ENCODE measurements at regions not wholly inside any gene's neighbourhood (a gene's known extent, or its start where the extent isn't known, plus 50 kb on each side); places are given as distances from the start of the nearest gene placed in this dataset.
"Not testable (repeated sequence)": the region's sequence is repeated elsewhere in the genome, so short reads cannot be mapped to it uniquely, and the experiment has no call there.

- Mint-ChIP-seq H3K27ac (ENCODE audit: unreplicated experiment) (no peak overlapping the region), H3K9me3 (peaks cover 4% of the 10 kb centered on the region), H3K27me3 (ENCODE audit: low read depth) (no peaks in the 10 kb centered on the region), H3K4me1 (peaks cover 6% of the 10 kb centered on the region), H3K4me3 (no peak overlapping the region), H3K36me3 (ENCODE audit: low read depth) (no peaks in the 10 kb centered on the region)
- no peak for TF ChIP-seq CTCF (conservative IDR thresholded peaks at IDR 0.05)
- DNase-seq (ENCODE audit: low read depth, low spot score), result no peak
These were observed 196.0 kb downstream of the BTBD3 start for GRCh38 chr20:12113468-12114371.

GRCh38 chr20:12129114-12129513, 211.4 kb downstream of the BTBD3 start:
- H3K4me1 Mint-ChIP-seq; H3K27me3 Mint-ChIP-seq (ENCODE audit: low read depth); H3K36me3 Mint-ChIP-seq (ENCODE audit: low read depth); H3K9me3 Mint-ChIP-seq; DNase-seq (ENCODE audit: low read depth, low spot score); H3K4me3 Mint-ChIP-seq; H3K27ac Mint-ChIP-seq (ENCODE audit: unreplicated experiment): not testable (repeated sequence)

GRCh38 chr20:12129532-12129931, 211.8 kb downstream of the BTBD3 start:
- not testable (repeated sequence) for H3K9me3 Mint-ChIP-seq; H3K4me1 Mint-ChIP-seq; H3K27me3 Mint-ChIP-seq (ENCODE audit: low read depth); H3K27ac Mint-ChIP-seq (ENCODE audit: unreplicated experiment); H3K4me3 Mint-ChIP-seq; DNase-seq (ENCODE audit: low read depth, low spot score); H3K36me3 Mint-ChIP-seq (ENCODE audit: low read depth)

- Mint-ChIP-seq H3K4me1 (no peaks in the 10 kb centered on the region), H3K27ac (ENCODE audit: unreplicated experiment) (no peak overlapping the region), H3K36me3 (ENCODE audit: low read depth) (no peaks in the 10 kb centered on the region), H3K9me3 (peaks cover 6% of the 10 kb centered on the region), H3K4me3 (no peak overlapping the region), H3K27me3 (ENCODE audit: low read depth) (no peaks in the 10 kb centered on the region)
- TF ChIP-seq CTCF (conservative IDR thresholded peaks at IDR 0.05), result no peak
- no peak for DNase-seq (ENCODE audit: low read depth, low spot score)
These were observed 213.1 kb downstream of the BTBD3 start for GRCh38 chr20:12130781-12131180.

GRCh38 chr20:12133553-12133952, 215.9 kb downstream of the BTBD3 start:
- H3K36me3 Mint-ChIP-seq (ENCODE audit: low read depth), result peaks cover 2% of the 10 kb centered on the region
- no peak overlapping the region for H3K27ac Mint-ChIP-seq (ENCODE audit: unreplicated experiment)
- H3K27me3 Mint-ChIP-seq (ENCODE audit: low read depth), result no peaks in the 10 kb centered on the region
- H3K9me3 Mint-ChIP-seq, result peaks cover 11% of the 10 kb centered on the region
- no peaks in the 10 kb centered on the region for H3K4me1 Mint-ChIP-seq
- no peak overlapping the region for H3K4me3 Mint-ChIP-seq
- no peak for TF ChIP-seq CTCF (conservative IDR thresholded peaks at IDR 0.05)
- no peak for DNase-seq (ENCODE audit: low read depth, low spot score)

GRCh38 chr20:12145951-12146350, 228.3 kb downstream of the BTBD3 start:
- H3K4me1 Mint-ChIP-seq; H3K36me3 Mint-ChIP-seq (ENCODE audit: low read depth); H3K27ac Mint-ChIP-seq (ENCODE audit: unreplicated experiment); H3K4me3 Mint-ChIP-seq; H3K27me3 Mint-ChIP-seq (ENCODE audit: low read depth); DNase-seq (ENCODE audit: low read depth, low spot score); H3K9me3 Mint-ChIP-seq: not testable (repeated sequence)

GRCh38 chr20:12152996-12153395, 235.3 kb downstream of the BTBD3 start:
- Mint-ChIP-seq H3K27ac (ENCODE audit: unreplicated experiment) (no peak overlapping the region), H3K36me3 (ENCODE audit: low read depth) (no peaks in the 10 kb centered on the region), H3K4me3 (no peak overlapping the region), H3K27me3 (ENCODE audit: low read depth) (no peaks in the 10 kb centered on the region), H3K4me1 (no peaks in the 10 kb centered on the region), H3K9me3 (no peaks in the 10 kb centered on the region)
- DNase-seq (ENCODE audit: low read depth, low spot score), result no peak
- TF ChIP-seq CTCF (conservative IDR thresholded peaks at IDR 0.05), result no peak

Measured in neural crest cell (in vitro differentiated cells).